T-cell (primary cell): ENCODE measurements at regions not wholly inside any gene's neighbourhood (a gene's known extent, or its start where the extent isn't known, plus 50 kb on each side); places are given as distances from the start of the nearest gene placed in this dataset.
"Not testable (repeated sequence)": the region's sequence is repeated elsewhere in the genome, so short reads cannot be mapped to it uniquely, and the experiment has no call there.

ENCODE experiments used
- ATAC-seq, 4 experiments: fragments of 200-7000 bp in 3 of 4; fragments of 150-1000 bp in 1 of 4; cut with Tn5 transposase; replicated peaks in 1 of 4; 1 replicate in 3 of 4; 2 replicates in 1 of 4; pipeline ENCODE4 v1.10.0; 2021; ENCODE audit warnings: moderate library complexity in 3 of 4, mild to moderate bottlenecking in 2 of 4, moderate number of reproducible peaks in 1 of 4
- CTCF ChIA-PET, 2 donors: fragments of 300-600 bp; sonication (Branson Sonifier 250); formaldehyde crosslinking; loops; one replicate each; lab custom pipeline; 2022; ENCODE audit warnings: antibody characterized with exemption in 2 of 2; lab: Charles Lee
- POLR2A ChIA-PET, 2 donors: fragments of 300-600 bp; sonication (Branson Sonifier 250); formaldehyde crosslinking; loops; one replicate each; lab custom pipeline; 2022; ENCODE audit warnings: antibody characterized with exemption in 2 of 2; lab: Charles Lee
- DNase-seq, 35 experiments: peaks; one replicate each; pipeline versions ENCODE4 v3.0.0 to v3.0.0-alpha.2; 2013 to 2023
- H3K27ac ChIP-seq: one replicate; pipeline ENCODE4 v1.5.1; 2013; ENCODE audit warnings: low read length
- H3K27me3 ChIP-seq, 2 experiments: replicated peaks in 1 of 2; 1 replicate in 1 of 2; 2 replicates in 1 of 2; pipeline versions ENCODE4 v1.6.1 to v1.7.0; 2013; ENCODE audit warnings: low read length in 1 of 2, mixed read lengths in 1 of 2; ENCODE audit not compliant: control insufficient read depth in 2 of 2, insufficient read depth in 2 of 2; ENCODE audit errors: extremely low read depth in 1 of 2
- H3K36me3 ChIP-seq, 2 donors: 1 replicate in 1 of 2; 2 replicates in 1 of 2; pipeline versions ENCODE4 v1.6.1 to v1.7.0; 2013; ENCODE audit warnings: low read length in 1 of 2; ENCODE audit not compliant: control insufficient read depth in 2 of 2, insufficient read depth in 1 of 2; ENCODE audit errors: extremely low read depth in 1 of 2
- H3K4me1 ChIP-seq, 2 experiments: 1 replicate in 1 of 2; 2 replicates in 1 of 2; pipeline versions ENCODE4 v1.6.1 to v1.7.0; 2013; ENCODE audit warnings: low read length in 2 of 2, mixed read lengths in 1 of 2; ENCODE audit not compliant: insufficient read depth in 2 of 2, control insufficient read depth in 1 of 2; ENCODE audit errors: extremely low read depth in 1 of 2
- H3K4me3 ChIP-seq, 2 donors: 1 replicate in 1 of 2; 2 replicates in 1 of 2; pipeline versions ENCODE4 v1.5.1 to v1.7.0; 2013; ENCODE audit warnings: mild to moderate bottlenecking in 2 of 2, low read length in 1 of 2, moderate library complexity in 1 of 2; ENCODE audit not compliant: control insufficient read depth in 1 of 2; ENCODE audit errors: extremely low read depth in 1 of 2
- H3K9me3 ChIP-seq: 2 replicates; pipeline ENCODE4 v1.7.0; 2013
- H3K27ac Mint-ChIP-seq, 2 donors: one replicate each; pipeline ENCODE4 v1.8.0; 2020 to 2021; ENCODE audit warnings: mild to moderate bottlenecking in 2 of 2, mixed read lengths in 2 of 2
- H3K27me3 Mint-ChIP-seq, 2 donors: one replicate each; pipeline ENCODE4 v1.8.0; 2021 to 2022; ENCODE audit warnings: mixed read lengths in 2 of 2
- H3K36me3 Mint-ChIP-seq: one replicate; pipeline ENCODE4 v1.8.0; 2021; ENCODE audit warnings: mixed read lengths
- H3K4me1 Mint-ChIP-seq, 3 donors: one replicate each; pipeline ENCODE4 v1.8.0; 2020 to 2022; ENCODE audit warnings: mixed read lengths in 3 of 3, mild to moderate bottlenecking in 1 of 3
- H3K4me3 Mint-ChIP-seq, 3 donors: one replicate each; pipeline ENCODE4 v1.8.0; 2020 to 2022; ENCODE audit warnings: mild to moderate bottlenecking in 3 of 3, mixed read lengths in 3 of 3, moderate library complexity in 3 of 3
- H3K9me3 Mint-ChIP-seq, 3 donors: one replicate each; pipeline ENCODE4 v1.8.0; 2020 to 2022; ENCODE audit warnings: mixed read lengths in 3 of 3
- WGBS: methylation state at CpG from one replicate; pipeline ENCODE4 v1.1.5; 2013; ENCODE audit warnings: missing lambda C conversion rate; ENCODE audit not compliant: insufficient coverage; 5-methylcytosine and 5-hydroxymethylcytosine counted together

DNA sequence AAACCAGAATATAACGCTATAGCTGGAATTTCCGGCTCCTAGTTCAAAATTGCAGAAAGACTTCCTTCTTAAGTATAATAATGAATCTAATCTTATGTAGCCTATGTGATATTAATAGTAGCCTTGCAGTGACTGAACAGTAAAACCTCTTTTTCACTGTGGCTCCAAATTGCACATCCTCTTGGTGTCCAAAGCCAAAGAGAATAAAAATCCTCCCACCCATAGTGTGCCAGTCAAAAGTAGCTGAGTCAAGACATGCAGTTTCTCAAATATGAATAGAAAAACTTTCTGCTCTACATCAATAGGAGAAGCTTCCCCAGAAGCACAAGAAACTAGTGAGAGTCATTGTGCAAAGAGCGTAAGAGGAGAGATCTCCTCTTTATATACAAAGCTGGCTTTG, 76.0 kb upstream of the PICALM start:
- WGBS, result no CpG with 5 or more reads among the region's 3 CpGs
- H3K27ac Mint-ChIP-seq, result peak overlapping the region in 1 of 2 donors; percentile 33
- ChIA-PET POLR2A (no interaction called here), CTCF (no interaction called here)
- no peaks in the 10 kb centered on the region for H3K9me3 Mint-ChIP-seq
- peaks cover 0 to 25% of the 10 kb centered on the region in 2 experiments for H3K4me1 ChIP-seq
- H3K36me3 Mint-ChIP-seq, result no peaks in the 10 kb centered on the region
- no peaks in the 10 kb centered on the region for H3K27me3 Mint-ChIP-seq
- no peak overlapping the region for H3K4me3 ChIP-seq
- H3K27ac ChIP-seq, result no peak overlapping the region
- no peak overlapping the region for H3K4me3 Mint-ChIP-seq
- no peaks in the 10 kb centered on the region for H3K9me3 ChIP-seq
- H3K4me1 Mint-ChIP-seq, result peaks cover 6 to 44% (median 37%) of the 10 kb centered on the region in 3 donors
- no peak for DNase-seq
- H3K36me3 ChIP-seq, result no peaks in the 10 kb centered on the region
- no peaks in the 10 kb centered on the region for H3K27me3 ChIP-seq
- no peak for ATAC-seq

DNA sequence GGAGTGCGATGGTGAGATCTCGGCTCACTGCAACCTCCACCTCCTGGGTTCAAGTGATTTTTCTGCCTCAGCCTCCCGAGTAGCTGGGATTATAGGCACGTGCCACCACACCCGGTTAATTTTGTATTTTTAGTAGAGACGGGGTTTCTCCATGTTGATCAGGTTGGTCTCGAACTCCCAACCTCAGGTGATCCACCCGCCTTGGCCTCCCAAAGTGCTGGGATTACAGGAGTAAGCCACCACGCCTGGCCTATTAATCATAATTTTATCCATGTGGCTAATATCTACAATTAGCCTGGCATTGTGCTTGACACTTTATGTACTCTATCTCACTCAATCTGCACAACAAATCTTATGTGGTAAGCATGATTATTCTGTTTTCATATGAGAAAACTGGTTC, 75.2 kb upstream of the PICALM start:
- peak overlapping the region; percentile 5 to 33 for H3K27ac Mint-ChIP-seq
- H3K9me3 Mint-ChIP-seq, H3K4me3 ChIP-seq, POLR2A ChIA-PET, H3K36me3 Mint-ChIP-seq, DNase-seq, H3K4me3 Mint-ChIP-seq, H3K36me3 ChIP-seq, H3K9me3 ChIP-seq, ATAC-seq, H3K27me3 Mint-ChIP-seq, H3K27me3 ChIP-seq, CTCF ChIA-PET: not testable (repeated sequence)
- no CpG with 5 or more reads among the region's 9 CpGs for WGBS
- H3K4me1 Mint-ChIP-seq, result peaks cover 11 to 48% (median 43%) of the 10 kb centered on the region in 3 donors
- peaks cover 2 to 31% of the 10 kb centered on the region in 2 experiments for H3K4me1 ChIP-seq
- peak overlapping the region; percentile 7 for H3K27ac ChIP-seq

DNA sequence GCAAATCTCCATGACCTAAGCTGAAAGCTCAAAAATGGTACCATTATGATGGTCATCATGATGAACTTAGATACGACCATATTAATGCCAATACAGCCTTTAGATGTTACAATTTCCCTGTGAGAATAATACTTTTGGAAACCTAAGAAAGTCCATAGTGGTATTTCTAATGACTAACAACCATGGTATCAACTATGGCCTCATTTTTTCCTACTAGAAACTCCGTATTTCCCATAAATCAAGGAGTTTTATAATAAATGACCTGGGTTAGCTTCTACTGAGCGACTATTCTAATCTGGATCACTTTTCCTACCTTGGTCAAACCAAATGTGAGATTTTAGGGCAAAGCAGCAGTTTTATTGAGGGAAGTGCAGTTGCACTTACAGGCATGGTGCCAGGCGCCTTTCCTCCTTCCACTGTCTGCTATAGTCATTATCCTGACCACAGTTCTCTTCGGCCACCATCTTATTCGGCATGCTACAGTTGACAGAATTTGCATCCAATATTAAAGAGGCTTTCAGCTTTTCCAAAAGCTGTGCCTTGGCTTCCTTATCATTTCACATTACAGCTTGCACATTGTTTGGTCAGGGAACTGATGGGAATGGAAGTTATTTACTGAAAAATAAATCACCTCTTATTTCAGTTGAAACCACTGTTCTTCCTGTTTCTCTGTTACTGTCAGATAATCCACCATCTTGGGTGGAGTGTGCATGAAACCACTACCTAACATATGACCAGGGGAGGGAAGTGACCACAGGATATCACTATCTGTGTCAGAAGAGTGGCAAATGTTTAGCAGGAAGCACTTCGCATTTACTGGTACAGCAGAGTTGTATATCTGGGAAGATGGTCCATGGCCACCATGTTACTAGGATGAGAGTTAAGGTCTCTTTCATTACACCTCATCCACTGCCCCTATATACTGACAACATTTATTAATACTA, 74.5 kb upstream of the PICALM start:
- no peak overlapping the region for H3K4me3 ChIP-seq
- peaks cover 4 to 36% of the 10 kb centered on the region in 2 experiments for H3K4me1 ChIP-seq
- CTCF ChIA-PET, result no interaction called here
- H3K4me1 Mint-ChIP-seq, result peaks cover 18 to 55% (median 50%) of the 10 kb centered on the region in 3 donors
- H3K9me3 ChIP-seq, result no peaks in the 10 kb centered on the region
- peak overlapping the region; percentile 7 for H3K27ac ChIP-seq
- H3K9me3 Mint-ChIP-seq, result no peaks in the 10 kb centered on the region
- ATAC-seq (peak in 2 of 4 experiments; percentile 39 to 49), DNase-seq (peak in 8 of 35 experiments; percentile 8 to 39 (median 18))
- WGBS, result 90% methylated on average over 3 of the region's 7 CpGs
- no peaks in the 10 kb centered on the region for H3K27me3 ChIP-seq
- no peaks in the 10 kb centered on the region for H3K36me3 Mint-ChIP-seq
- POLR2A ChIA-PET, result no interaction called here
- H3K27ac Mint-ChIP-seq, result peak overlapping the region; percentile 57 to 68
- H3K36me3 ChIP-seq, result no peaks in the 10 kb centered on the region
- no peak overlapping the region for H3K4me3 Mint-ChIP-seq
- no peaks in the 10 kb centered on the region for H3K27me3 Mint-ChIP-seq

DNA sequence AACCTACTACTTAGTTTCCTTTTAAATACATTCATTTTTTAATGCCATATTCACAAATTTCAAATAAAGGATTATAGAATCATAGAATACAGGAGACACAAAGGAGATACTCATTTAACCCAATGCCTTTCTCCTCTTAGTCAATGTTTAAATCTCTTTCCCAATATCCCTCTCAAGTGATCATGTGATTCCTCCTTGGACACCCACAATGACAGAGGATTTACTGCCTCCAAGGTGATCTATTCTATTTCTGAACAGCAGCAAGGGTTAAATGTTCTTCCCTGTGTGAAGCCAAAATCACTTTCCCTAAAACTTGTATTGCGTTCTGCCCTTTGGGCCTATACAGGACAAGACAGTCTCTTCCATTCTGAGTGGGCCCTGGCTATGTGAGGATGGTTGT, 73.3 kb upstream of the PICALM start:
- H3K27me3 Mint-ChIP-seq, result no peaks in the 10 kb centered on the region
- H3K36me3 ChIP-seq, result no peaks in the 10 kb centered on the region
- H3K4me1 Mint-ChIP-seq, result peaks cover 18 to 59% (median 53%) of the 10 kb centered on the region in 3 donors
- POLR2A ChIA-PET, result no interaction called here
- no peaks in the 10 kb centered on the region for H3K9me3 Mint-ChIP-seq
- H3K4me1 ChIP-seq, result peaks cover 5 to 41% of the 10 kb centered on the region in 2 experiments
- WGBS, result no CpG with 5 or more reads among the region's 1 CpG
- no peak overlapping the region for H3K4me3 ChIP-seq
- no peak for DNase-seq
- no peak for ATAC-seq
- no peaks in the 10 kb centered on the region for H3K36me3 Mint-ChIP-seq
- H3K27ac ChIP-seq, result no peak overlapping the region
- H3K9me3 ChIP-seq, result no peaks in the 10 kb centered on the region
- no peaks in the 10 kb centered on the region for H3K27me3 ChIP-seq
- CTCF ChIA-PET, result no interaction called here
- peak overlapping the region in 1 of 2 donors; percentile 1 for H3K27ac Mint-ChIP-seq
- H3K4me3 Mint-ChIP-seq, result no peak overlapping the region

DNA sequence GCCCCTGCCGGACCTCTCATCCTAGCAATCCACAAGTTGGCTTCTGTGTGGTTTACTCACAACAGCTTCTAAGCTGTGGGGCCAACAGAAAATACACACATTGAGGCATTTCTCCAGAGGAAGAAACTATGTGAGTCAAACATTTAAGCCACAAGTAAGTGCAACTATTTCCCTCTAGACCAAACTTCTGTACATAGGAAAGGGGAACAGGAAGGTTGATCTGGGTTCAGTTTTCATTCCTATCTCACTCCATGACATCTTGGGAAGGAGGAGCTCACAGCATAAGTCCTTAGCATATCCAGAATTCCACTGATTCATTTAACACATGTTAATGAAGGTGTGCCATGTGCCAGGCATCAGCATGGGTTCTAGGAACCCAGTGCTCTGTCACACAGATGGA, 72.8 kb upstream of the PICALM start:
- Mint-ChIP-seq H3K27ac (peak overlapping the region; percentile 44 to 71), H3K27me3 (no peaks in the 10 kb centered on the region), H3K4me3 (no peak overlapping the region), H3K36me3 (no peaks in the 10 kb centered on the region), H3K4me1 (peaks cover 18 to 59% (median 53%) of the 10 kb centered on the region in 3 donors), H3K9me3 (no peaks in the 10 kb centered on the region)
- H3K9me3 ChIP-seq, result no peaks in the 10 kb centered on the region
- WGBS, result 100% methylated on average over 1 of the region's 1 CpG
- H3K36me3 ChIP-seq, result no peaks in the 10 kb centered on the region
- no peaks in the 10 kb centered on the region for H3K27me3 ChIP-seq
- no peak overlapping the region for H3K27ac ChIP-seq
- H3K4me3 ChIP-seq, result no peak overlapping the region
- POLR2A ChIA-PET, result no interaction called here
- CTCF ChIA-PET, result no interaction called here
- DNase-seq, result no peak
- H3K4me1 ChIP-seq, result peaks cover 5 to 41% of the 10 kb centered on the region in 2 experiments
- ATAC-seq, result no peak

DNA sequence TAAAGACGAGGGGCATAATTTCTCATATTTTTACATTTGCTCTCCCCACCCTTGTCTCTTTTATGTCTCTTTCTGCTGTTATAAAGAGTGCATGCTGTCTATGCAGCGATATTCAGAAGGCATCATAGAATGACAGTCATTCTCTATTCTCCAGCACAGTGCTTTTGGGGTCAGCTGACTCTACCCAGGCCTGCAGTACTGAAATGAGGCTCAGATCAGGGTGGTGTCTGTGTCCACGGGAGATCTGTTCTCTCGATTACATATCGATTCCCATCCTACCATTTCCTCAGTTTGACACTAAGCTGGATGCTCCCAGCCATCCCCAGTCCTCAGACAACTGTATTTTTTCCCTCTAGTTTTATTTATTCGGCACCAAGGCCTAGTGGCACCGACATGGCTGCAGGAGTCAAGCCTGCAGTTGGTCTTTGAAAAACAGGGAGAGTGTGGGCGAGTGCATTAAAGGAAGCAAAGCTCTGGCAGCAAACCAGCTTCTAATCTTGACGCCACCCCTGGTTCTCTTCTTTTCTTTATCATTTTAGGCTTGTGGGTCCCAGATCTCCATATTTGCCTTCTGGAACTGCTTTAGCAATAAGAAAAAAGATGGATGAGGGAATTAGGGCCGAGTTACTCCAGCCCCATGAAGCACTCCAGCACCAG, 71.6 kb upstream of the PICALM start:
- Mint-ChIP-seq H3K36me3 (no peaks in the 10 kb centered on the region), H3K4me1 (peaks cover 18 to 59% (median 53%) of the 10 kb centered on the region in 3 donors), H3K27me3 (no peaks in the 10 kb centered on the region), H3K4me3 (no peak overlapping the region), H3K9me3 (no peaks in the 10 kb centered on the region), H3K27ac (peak overlapping the region; percentile 71 to 82)
- ATAC-seq (no peak), DNase-seq (no peak)
- CTCF ChIA-PET, result no interaction called here
- peaks cover 5 to 41% of the 10 kb centered on the region in 2 experiments for H3K4me1 ChIP-seq
- 93% methylated on average over 5 of the region's 10 CpGs for WGBS
- no peaks in the 10 kb centered on the region for H3K27me3 ChIP-seq
- no peaks in the 10 kb centered on the region for H3K36me3 ChIP-seq
- no peaks in the 10 kb centered on the region for H3K9me3 ChIP-seq
- H3K27ac ChIP-seq, result no peak overlapping the region
- POLR2A ChIA-PET, result no interaction called here
- no peak overlapping the region for H3K4me3 ChIP-seq
